ENCODE measurements at regions not wholly inside any gene's neighbourhood (a gene's known extent, or its start where the extent isn't known, plus 50 kb on each side); places are given as distances from the start of the nearest gene placed in this dataset.
"Not testable (repeated sequence)": the region's sequence is repeated elsewhere in the genome, so short reads cannot be mapped to it uniquely, and the experiment has no call there.

DNA sequence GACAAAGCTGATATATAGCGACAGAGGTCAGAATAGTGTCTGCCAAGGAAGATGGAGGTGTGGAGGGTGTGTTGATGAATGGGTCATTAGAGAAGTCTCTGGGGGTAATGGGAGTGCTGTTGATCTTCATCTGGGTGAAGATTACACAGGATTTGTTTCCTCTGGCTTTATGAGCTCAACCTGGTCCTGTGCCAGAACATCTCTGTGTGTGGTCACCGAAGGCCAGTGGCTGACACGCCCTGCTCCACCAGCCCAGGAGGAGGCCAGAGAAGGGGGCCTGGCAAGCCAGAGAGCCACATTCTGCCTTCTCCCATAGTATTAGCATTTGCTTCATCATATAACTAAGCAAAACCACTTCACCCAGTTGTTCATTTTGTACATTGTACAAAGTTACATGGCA is 121.1 kb downstream of the ZNF621 start:
- no peak for DNase-seq (ENCODE audit: low spot score)

DNA sequence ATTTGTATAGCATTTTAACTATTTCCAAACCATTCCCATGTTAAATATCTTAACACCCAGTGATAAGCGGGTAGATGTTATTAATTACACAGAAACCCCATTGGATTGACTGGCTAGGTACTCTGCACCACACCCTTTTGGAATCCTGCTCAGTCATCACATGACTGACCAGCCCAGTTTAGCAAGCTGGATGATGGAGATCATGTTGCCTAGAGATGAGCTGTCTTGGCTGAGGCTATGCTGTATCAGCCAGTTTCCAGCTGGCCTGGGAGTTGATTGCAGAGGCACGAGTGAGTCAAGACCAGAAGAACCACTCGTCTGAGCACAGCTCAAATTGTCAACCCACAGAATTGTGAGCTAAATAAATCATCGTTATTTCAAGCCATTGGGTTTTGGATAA is 124.6 kb downstream of the ZNF621 start:
- no peak for DNase-seq (ENCODE audit: low spot score)

- DNase-seq (ENCODE audit: low spot score): no peak
Observed at GRCh38 chr3:40652072-40652471, 127.3 kb downstream of the ZNF621 start.

DNA sequence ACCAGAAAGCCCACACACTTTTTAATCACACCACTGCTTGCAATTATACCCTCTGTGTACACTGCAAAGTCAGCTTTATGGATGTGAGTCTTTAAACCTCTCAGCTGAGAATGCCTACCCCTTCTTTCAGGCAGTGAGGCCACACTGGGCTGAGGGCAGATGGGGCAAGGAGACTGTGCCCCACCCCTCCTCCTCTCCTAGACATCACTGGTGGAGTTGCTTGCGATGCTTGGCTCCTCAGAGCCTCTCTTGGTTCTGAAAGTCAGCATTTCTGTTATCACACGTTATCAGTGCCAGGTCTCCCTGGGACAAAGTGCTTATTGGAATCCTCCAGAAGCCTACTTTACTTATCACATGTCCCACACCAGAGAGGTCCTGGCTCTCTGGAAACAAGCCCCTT is 128.2 kb downstream of the ZNF621 start:
- no peak for DNase-seq (ENCODE audit: low spot score)

- DNase-seq (ENCODE audit: low spot score): no peak
Observed at GRCh38 chr3:40653878-40654277, 129.1 kb downstream of the ZNF621 start.

- no peak for DNase-seq (ENCODE audit: low spot score)
Observed at GRCh38 chr3:40655551-40655950, 130.8 kb downstream of the ZNF621 start.

DNA sequence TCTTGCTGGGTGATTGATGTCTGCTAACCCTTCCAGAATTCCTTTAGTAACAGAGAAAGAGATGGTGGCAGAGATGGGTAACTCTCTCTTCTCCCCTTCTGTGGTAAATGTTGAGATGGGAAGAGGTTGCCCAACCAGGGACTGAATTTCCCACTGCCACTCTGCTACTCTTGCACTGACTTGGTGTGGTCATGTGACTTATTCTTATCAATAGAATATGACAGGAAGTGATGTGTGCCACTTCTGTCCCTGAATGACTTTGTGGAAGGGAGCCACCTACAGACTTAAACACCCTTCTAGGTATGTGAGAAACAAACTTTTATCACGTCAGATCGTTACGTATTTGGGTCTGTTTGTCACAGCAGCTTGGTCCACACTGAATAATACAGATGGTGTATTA is 132.9 kb downstream of the ZNF621 start:
- no peak for DNase-seq (ENCODE audit: low spot score)

GRCh38 chr3:40658305-40658704 is 133.5 kb downstream of the ZNF621 start:
- DNase-seq (ENCODE audit: low spot score): no peak

GRCh38 chr3:40660554-40660953 is 135.8 kb downstream of the ZNF621 start:
- DNase-seq (ENCODE audit: low spot score): no peak

GRCh38 chr3:40661284-40661683 is 136.5 kb downstream of the ZNF621 start:
- no peak for DNase-seq (ENCODE audit: low spot score)

GRCh38 chr3:40663280-40663679 is 138.5 kb downstream of the ZNF621 start:
- no peak for DNase-seq (ENCODE audit: low spot score)

GRCh38 chr3:40669176-40669575 is 144.4 kb downstream of the ZNF621 start:
- no peak for DNase-seq (ENCODE audit: low spot score)

DNA sequence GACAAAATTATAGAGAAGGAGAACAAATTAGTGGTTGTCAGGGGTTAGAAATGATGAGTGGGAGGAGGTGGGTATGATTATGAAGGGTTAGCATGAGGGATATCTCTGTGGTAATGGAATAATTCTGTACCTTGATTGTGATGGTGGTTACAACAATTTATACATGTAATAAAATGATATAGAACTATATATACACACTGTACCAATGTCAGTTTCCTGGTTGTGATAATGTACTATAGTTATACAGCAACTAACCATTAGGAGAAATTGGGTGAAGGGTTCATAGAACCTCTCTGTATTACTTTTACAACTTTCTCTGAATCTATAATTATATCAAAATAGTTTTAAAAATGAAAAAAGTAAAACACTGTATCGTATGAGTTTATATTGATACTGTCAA is 148.1 kb downstream of the ZNF621 start:
- DNase-seq (ENCODE audit: low spot score): no peak

- no peak for DNase-seq (ENCODE audit: low spot score)
Observed at GRCh38 chr3:40677321-40677720, 152.6 kb downstream of the ZNF621 start.

GRCh38 chr3:40677749-40678148 is 153.0 kb downstream of the ZNF621 start:
- DNase-seq (ENCODE audit: low spot score): no peak

- DNase-seq (ENCODE audit: low spot score): no peak
Observed at GRCh38 chr3:40679290-40679689, 154.5 kb downstream of the ZNF621 start.

DNA sequence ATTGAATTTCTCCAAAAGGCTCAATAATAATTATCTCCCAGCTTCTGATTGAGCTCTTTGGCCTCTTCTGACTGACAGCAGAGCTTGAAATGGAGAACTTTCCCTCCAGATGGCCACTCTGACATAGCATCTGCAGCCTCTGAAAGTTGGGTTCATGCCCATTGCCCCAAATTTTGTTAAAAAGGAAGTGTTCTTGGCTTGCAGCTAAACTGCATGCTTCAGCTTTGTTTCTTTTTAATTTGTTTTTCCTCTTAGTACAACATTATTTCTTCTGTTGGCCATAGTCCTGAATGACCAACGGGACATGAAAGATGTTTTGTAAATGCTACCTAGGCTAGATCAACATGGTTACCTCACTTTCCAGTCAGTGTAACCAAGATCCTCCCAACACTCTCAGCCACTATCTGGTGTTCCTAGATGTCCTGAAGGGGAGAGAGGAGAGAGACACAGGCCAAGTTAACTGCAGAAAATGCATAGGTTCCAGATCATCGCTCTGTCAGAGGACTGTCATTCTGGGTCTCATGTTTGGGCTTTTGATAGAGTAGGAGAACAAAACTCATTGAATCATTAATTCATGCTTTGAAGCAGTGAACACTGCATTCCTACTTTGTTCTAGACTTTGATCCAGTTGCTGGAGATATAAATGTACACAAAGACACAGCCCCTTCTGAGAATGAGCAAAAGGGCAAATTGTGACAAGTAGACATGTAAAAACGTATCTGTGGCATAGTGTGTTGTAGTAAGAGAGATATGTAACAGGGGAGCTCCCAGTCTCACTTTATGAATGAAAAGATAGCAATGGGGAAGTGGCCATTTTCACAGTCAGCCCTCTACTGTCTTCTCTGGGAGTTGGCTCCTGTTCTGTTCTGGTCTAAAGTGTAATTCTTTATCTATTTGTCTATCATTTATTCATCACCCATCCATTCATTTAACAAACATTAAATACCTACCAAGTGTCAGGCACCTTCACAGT is 156.2 kb downstream of the ZNF621 start:
- no peak for DNase-seq (ENCODE audit: low spot score)

- no peak for DNase-seq (ENCODE audit: low spot score)
Observed at GRCh38 chr3:40681658-40682055, 156.9 kb downstream of the ZNF621 start.

DNA sequence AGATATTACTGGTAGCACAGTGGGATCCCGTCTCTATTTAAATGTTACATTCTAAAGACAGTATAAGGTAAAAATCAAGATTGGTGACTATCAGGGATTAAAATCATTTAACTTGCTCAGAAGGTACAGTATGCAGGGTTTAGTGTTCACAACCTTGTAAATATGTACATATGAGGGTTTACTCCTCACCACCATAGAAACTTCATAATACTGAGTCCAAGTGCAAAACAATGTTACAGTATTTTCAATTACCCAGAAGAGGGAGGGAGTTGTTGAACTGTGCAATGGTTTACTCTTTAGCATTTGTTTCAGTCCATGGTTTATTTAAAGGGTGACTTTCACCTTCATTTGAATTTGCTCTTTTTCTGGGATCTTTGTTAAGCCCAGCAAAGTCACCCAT is 165.1 kb downstream of the ZNF621 start:
- DNase-seq (ENCODE audit: low spot score): no peak

DNA sequence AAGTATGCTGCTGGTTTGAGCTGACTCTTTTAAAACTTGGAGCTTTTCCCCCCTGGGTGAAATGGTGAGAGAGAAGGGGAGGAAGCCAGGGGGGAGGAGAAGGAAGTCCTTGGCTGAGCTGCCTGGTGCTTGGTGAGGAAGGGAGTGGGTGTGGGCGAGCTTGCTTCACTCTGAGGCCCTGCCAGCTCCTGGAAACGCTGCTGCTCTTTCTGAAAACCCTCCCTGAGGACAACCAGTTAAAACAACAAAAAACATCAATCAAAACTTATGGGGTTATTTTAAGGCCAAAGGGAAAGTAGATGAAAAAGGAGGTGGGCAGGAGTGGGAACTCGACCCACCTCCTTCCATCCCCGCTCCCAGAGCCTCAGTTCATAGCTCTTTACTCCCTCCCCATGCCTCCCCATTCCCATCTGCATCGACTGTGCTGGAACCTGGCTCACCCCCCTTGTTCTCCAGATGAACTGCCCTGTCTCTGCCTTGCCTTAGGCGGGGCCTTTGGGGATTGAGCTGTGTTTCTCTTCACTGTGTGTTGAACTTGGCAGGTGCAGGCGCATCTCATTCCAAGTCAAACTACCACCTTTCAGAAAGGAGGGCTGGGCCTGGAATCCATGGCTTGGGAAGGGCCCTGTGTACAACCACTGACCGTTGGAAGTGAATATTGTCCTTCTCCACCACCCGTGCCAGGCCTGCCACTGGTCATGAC is 166.1 kb downstream of the ZNF621 start:
- DNase-seq (ENCODE audit: low spot score): no peak

- DNase-seq (ENCODE audit: low spot score): no peak
Observed at GRCh38 chr3:40691452-40691861, 166.7 kb downstream of the ZNF621 start.

DNA sequence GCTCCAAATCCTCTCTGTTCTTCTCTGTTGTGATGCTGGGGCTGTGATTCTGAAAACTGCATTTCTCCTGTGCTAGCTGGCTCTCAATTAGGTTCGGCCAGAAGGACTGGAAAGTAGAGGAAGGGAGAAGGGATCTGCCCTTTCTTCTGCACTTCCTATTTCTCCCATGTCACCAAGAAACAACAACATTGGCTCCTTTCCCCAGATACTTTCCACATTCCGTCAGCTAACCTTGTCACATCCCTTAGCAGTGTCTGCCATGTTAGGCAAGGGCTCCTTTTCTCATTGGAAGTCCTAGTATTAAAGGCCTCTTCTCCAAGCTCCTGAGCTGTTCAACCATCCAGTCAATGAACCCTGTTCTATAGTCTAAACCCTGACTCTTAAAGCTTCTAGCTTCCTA is 171.1 kb downstream of the ZNF621 start:
- no peak for DNase-seq (ENCODE audit: low spot score)

DNA sequence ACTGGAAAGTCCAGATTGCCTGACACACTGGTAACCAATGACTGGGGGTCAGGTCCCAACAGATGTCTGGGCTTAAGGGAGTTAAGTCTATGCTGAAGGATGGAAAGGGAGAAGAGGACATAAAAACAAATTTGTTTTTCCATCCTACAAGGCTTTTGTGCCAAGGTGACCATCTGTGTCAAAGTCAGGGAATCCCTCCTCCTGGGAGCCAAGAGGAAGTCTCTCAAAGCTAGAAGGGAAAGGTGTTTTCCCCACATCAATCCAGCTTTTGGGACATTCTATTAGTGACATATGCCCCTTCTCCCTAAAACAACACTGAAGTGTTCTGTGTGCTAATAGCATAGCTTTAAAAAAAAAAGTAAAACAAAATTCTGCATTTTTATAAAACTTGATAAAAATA is 173.9 kb downstream of the ZNF621 start:
- DNase-seq (ENCODE audit: low spot score): not testable (repeated sequence)

Measured in CD4-positive, alpha-beta T cell treated with Interleukin-6 at 100 ng/mL for 8 hours (primary cell).